ENCODE measurements at regions not wholly inside any gene's neighbourhood (a gene's known extent, or its start where the extent isn't known, plus 50 kb on each side); places are given as distances from the start of the nearest gene placed in this dataset.

GRCh38 chr2:5394223-5394622 lies 298.0 kb upstream of the SOX11 start:
- TF ChIP-seq HOXA7 (CRISPR knock-in tag; IDR thresholded peaks at IDR 0.05; ENCODE audit: borderline replicate concordance) = no peak
- TF ChIP-seq ZNF488 (tag by site-specific recombination; IDR thresholded peaks at IDR 0.05) = no peak
- TF ChIP-seq CTCF (tag by site-specific recombination; IDR thresholded peaks at IDR 0.05) = no peak
- no peak for TF ChIP-seq PRDM6 (tag by site-specific recombination; IDR thresholded peaks at IDR 0.05)
- no peak for TF ChIP-seq SP2 (tag by site-specific recombination; IDR thresholded peaks at IDR 0.05)
- TF ChIP-seq SP7 (tag by site-specific recombination; IDR thresholded peaks at IDR 0.05) = no peak
- no peak for TF ChIP-seq ZNF785 (tag by site-specific recombination; IDR thresholded peaks at IDR 0.05)
- TF ChIP-seq ZNF777 (tag by site-specific recombination; IDR thresholded peaks at IDR 0.05; ENCODE audit: borderline replicate concordance) = no peak
- TF ChIP-seq REST (tag by site-specific recombination; IDR thresholded peaks at IDR 0.05) = no peak
- no peak for TF ChIP-seq YY1 (tag by site-specific recombination; IDR thresholded peaks at IDR 0.05)
- no peak for TF ChIP-seq ZBTB11 (tag by site-specific recombination; conservative IDR thresholded peaks at IDR 0.05; ENCODE audit: low read depth)
- no peak for TF ChIP-seq ZNF792 (tag by site-specific recombination; IDR thresholded peaks at IDR 0.05)
- no peak for TF ChIP-seq ZNF292 (tag by site-specific recombination; IDR thresholded peaks at IDR 0.05; ENCODE audit: borderline replicate concordance, low read depth)
